ENCODE measurements at regions not wholly inside any gene's neighbourhood (a gene's known extent, or its start where the extent isn't known, plus 50 kb on each side); places are given as distances from the start of the nearest gene placed in this dataset.
"Not testable (repeated sequence)": the region's sequence is repeated elsewhere in the genome, so short reads cannot be mapped to it uniquely, and the experiment has no call there.

GRCh38 chr5:74530326-74531050 is 110.0 kb downstream of the ENC1 start:
- DNase-seq: no peak

- DNase-seq: no peak
Measured at GRCh38 chr5:74529101-74529500, 111.4 kb downstream of the ENC1 start.

DNA sequence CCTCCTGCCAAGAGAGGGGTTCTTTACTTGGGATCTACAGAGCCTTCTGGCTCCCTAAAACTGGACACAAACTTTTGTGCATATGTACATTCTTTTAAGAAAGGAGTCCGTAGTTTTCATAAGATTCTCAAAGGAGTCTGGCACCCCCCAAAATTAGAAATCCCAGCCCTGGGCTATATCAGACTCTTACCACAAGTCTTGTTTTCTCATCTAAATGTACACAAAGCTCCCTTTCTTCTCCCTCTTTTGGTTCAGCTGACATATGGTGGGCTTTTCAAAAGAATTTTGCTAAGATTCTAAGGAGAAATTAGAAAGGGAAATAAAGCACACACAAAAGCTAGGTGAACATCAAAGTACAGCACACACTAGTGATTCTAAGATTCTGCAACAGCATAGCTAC is 114.4 kb downstream of the ENC1 start:
- DNase-seq: no peak

GRCh38 chr5:74524767-74525166 is 115.8 kb downstream of the ENC1 start:
- not testable (repeated sequence) for DNase-seq

DNA sequence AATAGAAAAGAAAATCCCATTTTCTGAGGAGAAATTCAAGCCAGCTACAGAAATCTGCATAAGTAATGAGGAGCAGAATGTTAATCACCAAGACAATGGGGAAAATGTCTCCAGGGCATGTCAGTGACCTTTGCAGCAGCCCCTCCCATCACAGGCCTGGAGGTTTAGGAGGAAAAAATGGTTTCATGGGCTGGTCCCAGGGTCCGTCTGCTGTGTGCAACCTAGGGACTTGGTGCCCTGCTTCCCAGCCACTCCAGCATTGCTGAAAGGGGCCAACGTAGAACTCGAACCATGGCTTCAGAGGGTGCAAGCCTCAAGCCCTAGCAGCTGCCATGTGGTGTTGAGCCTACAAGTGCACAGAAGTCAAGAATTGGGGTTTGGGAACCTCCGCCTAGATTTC is 116.8 kb downstream of the ENC1 start:
- DNase-seq: not testable (repeated sequence)

DNA sequence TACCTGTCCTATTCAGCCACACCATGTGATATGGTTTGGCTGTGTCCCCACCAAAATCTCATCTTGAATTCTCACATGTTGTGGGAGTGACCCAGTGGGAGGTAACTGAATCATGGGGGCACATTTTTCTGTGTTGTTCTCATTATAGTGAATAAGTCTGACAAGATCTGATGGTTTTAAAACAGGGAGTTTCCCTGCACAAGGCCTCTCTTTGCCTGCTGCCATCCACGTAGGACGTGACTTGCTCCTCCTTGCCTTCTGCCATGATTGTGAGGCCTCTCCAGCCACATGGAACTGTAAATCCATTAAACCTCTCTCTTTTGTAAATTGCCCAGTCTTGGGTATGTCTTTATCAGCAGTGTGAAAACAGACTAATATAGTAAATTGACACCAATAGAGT is 117.7 kb downstream of the ENC1 start:
- not testable (repeated sequence) for DNase-seq

DNA sequence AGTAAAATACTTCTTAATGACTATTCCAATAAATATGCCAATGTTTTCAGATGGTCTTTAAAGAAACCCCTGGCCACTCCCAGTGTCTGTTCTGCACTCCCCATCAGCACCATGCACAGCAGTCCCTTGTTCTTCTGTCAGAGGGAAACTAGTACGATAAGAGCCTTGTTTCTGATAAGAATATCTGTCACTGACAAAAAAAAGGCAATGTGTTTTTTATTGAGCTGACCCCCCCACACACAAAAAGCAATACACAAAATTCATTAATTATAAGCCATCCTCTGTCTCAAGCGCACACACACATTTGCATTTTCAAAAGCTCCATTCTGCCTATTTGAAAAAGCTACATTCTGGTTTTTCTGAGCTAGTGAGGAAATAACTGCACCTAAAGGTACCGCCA is 119.1 kb downstream of the ENC1 start:
- no peak for DNase-seq

GRCh38 chr5:74519679-74520078 is 120.8 kb downstream of the ENC1 start:
- no peak for DNase-seq

DNA sequence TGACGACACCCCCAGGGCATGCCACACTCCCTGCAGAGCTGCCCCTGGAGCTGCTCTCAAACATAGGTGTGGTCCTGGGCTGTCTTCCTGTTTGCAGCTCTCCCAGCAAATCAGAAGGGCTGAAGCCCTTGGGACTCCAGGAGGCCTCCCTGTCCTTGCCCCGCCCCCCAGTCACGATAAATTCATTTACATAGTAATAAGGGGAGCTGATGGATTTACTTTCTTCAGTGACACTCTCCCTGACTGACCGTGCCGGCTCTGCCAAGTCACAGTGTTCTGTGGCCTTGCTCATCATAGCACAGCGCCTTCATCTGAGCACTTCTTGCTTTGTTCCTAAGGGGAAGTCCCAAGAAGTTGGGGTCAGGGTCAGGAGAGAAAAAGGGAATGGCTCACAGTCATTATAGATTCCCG is 121.4 kb downstream of the ENC1 start:
- DNase-seq: no peak

DNA sequence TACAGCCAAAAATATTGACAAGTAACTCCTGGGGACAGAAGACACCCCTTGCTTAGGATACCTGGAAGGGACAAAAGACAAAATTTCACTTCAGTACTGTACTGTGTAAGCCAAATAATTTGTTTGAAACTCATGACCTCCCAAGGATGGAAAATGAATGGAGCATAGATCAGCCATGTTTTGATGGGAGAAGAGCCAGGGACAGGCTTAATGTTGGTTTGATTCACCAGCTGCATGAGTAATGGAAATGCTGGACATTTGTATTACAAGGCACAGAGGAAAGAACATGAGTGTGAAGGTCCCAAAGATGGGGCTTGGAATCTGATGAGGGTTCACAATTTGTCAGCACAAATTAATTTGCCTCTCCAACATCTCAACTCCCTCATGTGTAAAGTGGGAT is 122.8 kb downstream of the ENC1 start:
- no peak for DNase-seq

- DNase-seq: no peak
Measured at GRCh38 chr5:74516211-74516636, 124.3 kb downstream of the ENC1 start.

DNA sequence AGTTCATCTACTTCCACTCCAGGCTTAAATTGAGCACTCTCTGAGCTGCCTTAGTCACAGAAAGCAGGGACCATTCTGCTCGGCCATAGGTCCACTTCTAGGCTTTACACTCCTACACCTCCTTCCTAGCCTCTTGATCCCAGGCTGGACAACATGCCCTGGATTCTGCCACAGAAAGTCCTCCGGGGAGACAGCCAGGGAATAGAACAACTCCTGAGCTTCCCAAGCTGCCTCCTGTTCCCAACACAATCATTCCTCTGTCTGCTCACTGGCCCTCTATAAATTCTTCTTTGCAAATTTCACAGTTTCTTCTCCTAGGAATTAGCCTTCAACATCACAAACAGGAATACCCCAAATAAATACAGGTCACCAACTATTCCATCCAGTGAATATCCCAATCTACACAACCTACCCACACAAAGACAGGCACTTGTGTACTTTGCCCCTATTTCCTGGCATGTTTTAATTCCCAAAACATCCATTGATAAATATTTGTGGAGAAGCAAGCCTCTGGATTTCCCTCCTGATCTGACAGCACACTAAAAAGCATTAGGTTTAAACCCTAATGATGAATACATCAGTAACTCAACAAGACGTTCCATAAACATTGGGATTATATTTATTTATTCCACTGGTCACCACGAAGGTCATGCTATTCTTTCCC is 125.5 kb downstream of the ENC1 start:
- DNase-seq: no peak

- not testable (repeated sequence) for DNase-seq
Measured at GRCh38 chr5:74511770-74512169, 128.8 kb downstream of the ENC1 start.

DNA sequence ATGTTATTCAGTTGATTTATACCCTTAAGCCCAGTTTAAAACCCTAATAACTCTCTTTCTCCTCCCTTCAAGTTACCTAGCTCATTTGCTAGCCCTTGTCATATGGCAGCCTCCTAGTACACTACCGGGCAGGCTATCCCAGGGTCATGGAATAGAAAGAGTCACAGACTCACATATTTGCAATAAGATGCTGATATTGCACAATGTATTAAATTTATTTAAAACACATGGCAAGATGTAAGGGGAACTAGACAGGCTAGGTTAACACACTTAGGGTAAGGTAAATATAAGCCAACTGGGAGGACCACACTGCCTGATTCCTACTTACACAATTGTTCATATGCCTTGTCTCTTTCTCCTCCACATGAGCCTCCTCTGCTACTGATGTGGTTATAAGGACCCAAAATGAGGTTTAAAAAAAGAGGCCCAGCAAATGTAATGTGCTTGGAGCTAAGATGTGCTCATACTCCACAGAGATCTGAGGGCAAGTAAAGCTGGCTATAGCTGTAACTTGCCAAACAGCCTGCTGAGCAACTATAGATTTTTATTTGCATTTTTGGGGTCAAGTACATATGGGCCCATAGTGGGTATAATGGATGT is 130.0 kb downstream of the ENC1 start:
- DNase-seq: no peak

GRCh38 chr5:74507370-74508005 is 133.0 kb downstream of the ENC1 start:
- no peak for DNase-seq

GRCh38 chr5:74506119-74506518 is 134.4 kb downstream of the ENC1 start:
- no peak for DNase-seq

DNA sequence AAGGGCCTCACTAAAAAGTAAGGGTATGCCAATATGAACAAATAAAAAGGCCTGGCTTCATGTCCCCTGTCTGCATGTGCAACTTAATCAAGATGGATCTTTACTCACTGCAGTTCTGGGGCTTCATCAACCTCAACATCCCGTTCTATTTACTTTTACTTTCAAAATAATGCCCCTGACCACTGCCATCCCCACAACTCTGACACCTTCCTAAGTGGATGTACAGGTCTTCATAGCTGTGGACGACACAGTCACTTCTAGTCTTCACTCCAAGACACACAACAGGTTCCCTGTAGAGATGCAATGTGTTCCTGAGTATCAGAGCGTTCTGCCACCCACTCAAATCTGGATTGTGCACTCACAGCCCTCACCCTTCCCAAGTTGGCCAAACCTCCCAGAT is 136.1 kb downstream of the ENC1 start:
- DNase-seq: no peak

DNA sequence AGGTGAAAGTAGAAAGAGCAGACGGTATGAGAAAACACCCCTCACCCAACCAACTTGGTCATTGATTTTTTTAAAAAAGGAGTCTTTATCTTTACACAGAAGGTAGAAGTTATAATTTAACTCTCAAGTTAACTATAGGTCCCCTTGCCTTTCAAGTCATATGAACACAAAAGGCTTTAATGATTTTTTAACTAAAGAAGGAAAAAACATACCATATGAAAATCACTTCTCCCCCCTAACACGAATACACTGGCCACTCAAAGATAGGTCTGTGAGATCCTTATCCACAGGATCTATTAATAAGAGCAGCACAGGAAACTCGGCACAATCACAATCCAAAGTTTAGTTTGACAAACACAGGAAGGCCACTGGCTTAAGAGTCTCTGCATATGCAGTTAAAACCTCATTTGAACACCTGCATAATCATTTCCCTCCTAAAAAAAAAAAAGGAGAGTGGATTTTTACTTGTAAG is 138.0 kb downstream of the ENC1 start:
- no peak for DNase-seq

GRCh38 chr5:74501674-74502478 is 138.7 kb downstream of the ENC1 start:
- no peak for DNase-seq

GRCh38 chr5:74500110-74500917 is 140.2 kb downstream of the ENC1 start:
- no peak for DNase-seq

- no peak for DNase-seq
Measured at GRCh38 chr5:74499256-74500050, 141.1 kb downstream of the ENC1 start.

All from CD4-positive, alpha-beta T cell treated with Interleukin-17A for 1 hour (primary cell).